D341Med (cell line): ENCODE measurements at regions not wholly inside any gene's neighbourhood (a gene's known extent, or its start where the extent isn't known, plus 50 kb on each side); places are given as distances from the start of the nearest gene placed in this dataset.
"Not testable (repeated sequence)": the region's sequence is repeated elsewhere in the genome, so short reads cannot be mapped to it uniquely, and the experiment has no call there.

Experiments
- DNase-seq: peaks from one replicate; pipeline ENCODE4 v3.0.0; 2012; ENCODE audit warnings: low spot score

GRCh38 chr18:42474577-42474976, 519.5 kb downstream of the PIK3C3 start:
- no peak for DNase-seq

GRCh38 chr18:42475157-42475556, 520.1 kb downstream of the PIK3C3 start:
- DNase-seq = no peak

- DNase-seq = no peak
Observed at GRCh38 chr18:42477267-42477666, 522.2 kb downstream of the PIK3C3 start.

GRCh38 chr18:42480441-42480840, 525.4 kb downstream of the PIK3C3 start:
- DNase-seq = no peak

GRCh38 chr18:42484648-42485047, 529.6 kb downstream of the PIK3C3 start:
- no peak for DNase-seq

GRCh38 chr18:42486271-42486670, 531.2 kb downstream of the PIK3C3 start:
- no peak for DNase-seq

GRCh38 chr18:42508683-42509296, 553.8 kb downstream of the PIK3C3 start:
- no peak for DNase-seq

- no peak for DNase-seq
Observed at GRCh38 chr18:42509750-42510415, 554.8 kb downstream of the PIK3C3 start.

GRCh38 chr18:42510540-42510939, 555.5 kb downstream of the PIK3C3 start:
- DNase-seq = no peak

GRCh38 chr18:42513441-42513840, 558.4 kb downstream of the PIK3C3 start:
- DNase-seq = peak; percentile 85

- DNase-seq = no peak
Observed at GRCh38 chr18:42514512-42514911, 559.5 kb downstream of the PIK3C3 start.

GRCh38 chr18:42517896-42518295, 562.9 kb downstream of the PIK3C3 start:
- no peak for DNase-seq

GRCh38 chr18:42518331-42518730, 563.3 kb downstream of the PIK3C3 start:
- DNase-seq = not testable (repeated sequence)

- no peak for DNase-seq
Observed at GRCh38 chr18:42520138-42520537, 565.1 kb downstream of the PIK3C3 start.

GRCh38 chr18:42525905-42526304, 570.9 kb downstream of the PIK3C3 start:
- DNase-seq = no peak

- no peak for DNase-seq
Observed at GRCh38 chr18:42527766-42528165, 572.7 kb downstream of the PIK3C3 start.

- no peak for DNase-seq
Observed at GRCh38 chr18:42530276-42530675, 575.2 kb downstream of the PIK3C3 start.

GRCh38 chr18:42532119-42532518, 577.1 kb downstream of the PIK3C3 start:
- no peak for DNase-seq

GRCh38 chr18:42533009-42533575, 578.1 kb downstream of the PIK3C3 start:
- DNase-seq = no peak

- DNase-seq = no peak
Observed at GRCh38 chr18:42533616-42534015, 578.6 kb downstream of the PIK3C3 start.

- no peak for DNase-seq
Observed at GRCh38 chr18:42534313-42534712, 579.3 kb downstream of the PIK3C3 start.

- no peak for DNase-seq
Observed at GRCh38 chr18:42536442-42536841, 579.0 kb downstream of the RIT2 start.

GRCh38 chr18:42537291-42537690, 578.2 kb downstream of the RIT2 start:
- DNase-seq = no peak

GRCh38 chr18:42544901-42545300, 570.6 kb downstream of the RIT2 start:
- DNase-seq = no peak
